Stomach (tissue), 8 donors: ENCODE measurements at regions not wholly inside any gene's neighbourhood (a gene's known extent, or its start where the extent isn't known, plus 50 kb on each side); places are given as distances from the start of the nearest gene placed in this dataset.

ENCODE experiments used
- DNase-seq, 2 donors: peaks; one replicate each; pipeline versions ENCODE4 v3.0.0 to v3.0.0-alpha.2; 2013 to 2019
- H3K27ac ChIP-seq, 5 donors: fragments of 200-600 bp in 4 of 5; sonication (generic) in 4 of 5; one replicate each; pipeline ENCODE4 v1.5.1; 2013 to 2019; ENCODE audit warnings: mild to moderate bottlenecking in 1 of 5, moderate library complexity in 1 of 5
- H3K27me3 ChIP-seq, 3 donors: fragments of 200-600 bp; sonication (generic); one replicate each; pipeline ENCODE4 v1.5.1; 2017 to 2019; ENCODE audit warnings: mixed run types in 1 of 3
- H3K36me3 ChIP-seq, 4 donors: fragments of 200-600 bp; sonication (generic); 1 replicate in 3 of 4; 2 replicates in 1 of 4; pipeline ENCODE4 v1.5.1; 2016 to 2019
- H3K4me1 ChIP-seq, 4 donors: fragments of 200-600 bp; sonication (generic); one replicate each; pipeline ENCODE4 v1.5.1; 2016 to 2019
- H3K4me3 ChIP-seq, 4 donors: fragments of 200-600 bp; sonication (generic) in 3 of 4; one replicate each; pipeline ENCODE4 v1.5.1; 2016 to 2019; ENCODE audit warnings: mild to moderate bottlenecking in 1 of 4
- H3K9me3 ChIP-seq, 4 donors: fragments of 200-600 bp; sonication (generic); one replicate each; pipeline ENCODE4 v1.5.1; 2016 to 2019
- CTCF ChIP-seq, 7 experiments: fragments of 450-650 bp in 4 of 7; fragments of 200-600 bp in 3 of 7; sonication (generic) in 3 of 7; IDR thresholded peaks; one replicate each; pipeline ENCODE4 v1.5.1; 2016 to 2019; ENCODE audit warnings: antibody characterized with exemption in 7 of 7, control low read depth in 2 of 7, mild to moderate bottlenecking in 1 of 7
- EP300 ChIP-seq: sonication (generic); formaldehyde crosslinking; IDR thresholded peaks from one replicate; pipeline ENCODE4 v1.6.1; 2017; ENCODE audit warnings: antibody characterized with exemption
- POLR2A ChIP-seq, 4 donors: fragments of 450-650 bp; IDR thresholded peaks; one replicate each; pipeline ENCODE4 v1.6.1; 2016; ENCODE audit warnings: antibody characterized with exemption in 4 of 4, control low read depth in 2 of 4, mild to moderate bottlenecking in 1 of 4, moderate library complexity in 1 of 4
- POLR2AphosphoS5 ChIP-seq, 3 donors: sonication (generic); formaldehyde crosslinking; IDR thresholded peaks; one replicate each; pipeline ENCODE4 v1.6.1; 2016; ENCODE audit warnings: antibody characterized with exemption in 3 of 3
- WGBS, 5 donors: extraction: QIAGEN DNeasy Blood & Tissue Kit in 3 of 5; methylation state at CpG; one replicate each; pipeline versions ENCODE4 v1.1.5 to v1.1.7; 2013 to 2018; 5-methylcytosine and 5-hydroxymethylcytosine counted together
- intact Hi-C: fragments of 100-400 bp; cut with DNase I; formaldehyde crosslinking; loops from one replicate; pipeline ENCODE4 v1.15.1; 2023; ENCODE audit warnings: low total_unique reads
- donor health status: healthy with polysubstance abuse.
- donor health status: Bipolar disorder and iron deficiency.
- donor health status: healthy.

GRCh38 chr10:130497056-130498010 is 361.1 kb downstream of the GLRX3 start:
- intact Hi-C loops: no loop called here
- no peak for DNase-seq
- WGBS, 5 donors: 82 to 87% (median 86%) methylated on average over 17 to 21 of the region's 21 CpGs

DNA sequence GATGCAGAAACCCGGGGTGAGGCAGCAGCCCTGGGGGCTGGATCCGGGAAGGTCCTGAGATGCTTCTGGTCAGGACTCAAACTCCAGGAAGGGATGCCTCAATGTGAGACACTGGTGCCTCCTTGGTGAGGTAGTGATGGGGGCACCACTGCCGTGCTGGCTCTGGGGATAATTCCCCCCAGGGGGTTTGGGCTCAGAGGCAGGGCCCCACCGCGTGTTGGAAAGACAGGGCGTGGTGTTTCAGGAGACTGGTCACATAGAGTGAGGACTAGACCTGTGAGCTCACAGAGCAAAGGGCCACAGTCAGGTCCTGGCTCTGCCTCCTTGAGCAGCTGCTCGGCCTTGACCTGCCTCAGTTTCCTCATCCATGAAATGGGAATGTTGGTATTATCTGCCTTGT is 361.9 kb downstream of the GLRX3 start:
- no peaks in the 10 kb centered on the region for H3K27me3 ChIP-seq
- WGBS, 5 donors: 66 to 91% (median 85%) methylated on average over 5 to 7 of the region's 7 CpGs
- H3K4me1 ChIP-seq: no peaks in the 10 kb centered on the region
- no peak overlapping the region for H3K27ac ChIP-seq
- H3K9me3 ChIP-seq: peaks cover 0 to 8% (median 5%) of the 10 kb centered on the region in 4 donors
- DNase-seq: no peak
- no peaks in the 10 kb centered on the region for H3K36me3 ChIP-seq
- TF ChIP-seq CTCF (IDR thresholded peaks at IDR 0.05) (no peak), POLR2A (IDR thresholded peaks at IDR 0.05) (no peak), POLR2AphosphoS5 (IDR thresholded peaks at IDR 0.05) (no peak), EP300 (no peak)
- H3K4me3 ChIP-seq: no peak overlapping the region
- intact Hi-C loops: no loop called here

More at GRCh38 chr10:130497056-130498010, 361.1 kb downstream of the GLRX3 start:
- no peaks in the 10 kb centered on the region for H3K27me3 ChIP-seq
- no peaks in the 10 kb centered on the region for H3K4me1 ChIP-seq
- no peak for TF ChIP-seq CTCF (IDR thresholded peaks at IDR 0.05)
- no peak for TF ChIP-seq EP300
- no peak for TF ChIP-seq POLR2AphosphoS5 (IDR thresholded peaks at IDR 0.05)
- TF ChIP-seq POLR2A (IDR thresholded peaks at IDR 0.05): no peak
- peaks cover 0 to 6% (median 3%) of the 10 kb centered on the region in 4 donors for H3K9me3 ChIP-seq
- H3K4me3 ChIP-seq: no peak overlapping the region
- H3K36me3 ChIP-seq: no peaks in the 10 kb centered on the region
- H3K27ac ChIP-seq: no peak overlapping the region

GRCh38 chr10:130498934-130499333 is 362.7 kb downstream of the GLRX3 start:
- peak in 1 of 2 donors; percentile 17 for DNase-seq
- no peak overlapping the region for H3K4me3 ChIP-seq
- 72 to 82% (median 74%) methylated on average over 8 of the region's 8 CpGs for WGBS, 5 donors

DNA sequence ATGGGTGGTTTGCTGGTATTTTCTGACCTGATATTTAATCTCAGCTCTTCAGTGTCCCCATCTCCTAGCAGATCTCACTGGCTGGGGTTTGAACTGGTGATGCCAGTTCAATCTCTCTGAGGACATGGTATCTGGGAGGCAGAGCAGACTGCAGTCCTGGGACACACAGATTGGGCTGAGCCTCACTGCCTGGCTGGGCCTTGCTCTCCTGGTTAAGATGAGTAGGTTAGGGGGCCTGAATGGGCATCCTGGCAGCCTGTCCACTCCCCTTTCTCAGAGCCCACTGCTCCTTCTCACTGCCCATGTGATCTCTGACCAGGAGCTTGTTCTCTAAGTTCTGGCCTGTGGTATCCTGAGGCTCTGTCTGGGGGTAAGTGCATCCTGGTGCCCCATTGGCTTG is 363.4 kb downstream of the GLRX3 start:
- H3K4me3 ChIP-seq: no peak overlapping the region
- no peak for TF ChIP-seq EP300
- TF ChIP-seq CTCF (IDR thresholded peaks at IDR 0.05): no peak
- no peak for TF ChIP-seq POLR2A (IDR thresholded peaks at IDR 0.05)
- no peak for TF ChIP-seq POLR2AphosphoS5 (IDR thresholded peaks at IDR 0.05)
- H3K9me3 ChIP-seq: peaks cover 0 to 13% (median 10%) of the 10 kb centered on the region in 4 donors
- intact Hi-C loops: no loop called here
- H3K27ac ChIP-seq: no peak overlapping the region
- DNase-seq: no peak
- no peaks in the 10 kb centered on the region for H3K4me1 ChIP-seq
- no peaks in the 10 kb centered on the region for H3K27me3 ChIP-seq
- no peaks in the 10 kb centered on the region for H3K36me3 ChIP-seq

More at GRCh38 chr10:130498934-130499333, 362.7 kb downstream of the GLRX3 start:
- TF ChIP-seq EP300 (no peak), POLR2A (IDR thresholded peaks at IDR 0.05) (no peak)
- no peaks in the 10 kb centered on the region for H3K4me1 ChIP-seq
- no peaks in the 10 kb centered on the region for H3K27me3 ChIP-seq
- H3K27ac ChIP-seq: no peak overlapping the region
- intact Hi-C loops: no loop called here
- H3K36me3 ChIP-seq: no peaks in the 10 kb centered on the region
- peaks cover 0 to 13% (median 10%) of the 10 kb centered on the region in 4 donors for H3K9me3 ChIP-seq
